ENCODE measurements at regions not wholly inside any gene's neighbourhood (a gene's known extent, or its start where the extent isn't known, plus 50 kb on each side); places are given as distances from the start of the nearest gene placed in this dataset.

GRCh38 chr2:235264121-235264493 is 229.7 kb upstream of the AGAP1 start:
- no peak for DNase-seq (ENCODE audit: low read depth)

GRCh38 chr2:235264512-235264911 is 229.3 kb upstream of the AGAP1 start:
- no peak for DNase-seq (ENCODE audit: low read depth)

- DNase-seq (ENCODE audit: low read depth), result no peak
These were observed 228.4 kb upstream of the AGAP1 start for GRCh38 chr2:235265348-235265965.

GRCh38 chr2:235267251-235267650 is 226.6 kb upstream of the AGAP1 start:
- no peak for DNase-seq (ENCODE audit: low read depth)

GRCh38 chr2:235268535-235268934 is 225.3 kb upstream of the AGAP1 start:
- no peak for DNase-seq (ENCODE audit: low read depth)

- DNase-seq (ENCODE audit: low read depth), result no peak
These were observed 223.6 kb upstream of the AGAP1 start for GRCh38 chr2:235270291-235270690.

GRCh38 chr2:235270956-235271355 is 222.9 kb upstream of the AGAP1 start:
- DNase-seq (ENCODE audit: low read depth), result no peak

- DNase-seq (ENCODE audit: low read depth), result no peak
These were observed 221.9 kb upstream of the AGAP1 start for GRCh38 chr2:235271936-235272335.

GRCh38 chr2:235274023-235274422 is 219.8 kb upstream of the AGAP1 start:
- no peak for DNase-seq (ENCODE audit: low read depth)

GRCh38 chr2:235277485-235277884 is 216.4 kb upstream of the AGAP1 start:
- no peak for DNase-seq (ENCODE audit: low read depth)

GRCh38 chr2:235278771-235279355 is 215.0 kb upstream of the AGAP1 start:
- no peak for DNase-seq (ENCODE audit: low read depth)

GRCh38 chr2:235279965-235280364 is 213.9 kb upstream of the AGAP1 start:
- DNase-seq (ENCODE audit: low read depth), result no peak

- no peak for DNase-seq (ENCODE audit: low read depth)
These were observed 210.6 kb upstream of the AGAP1 start for GRCh38 chr2:235283246-235283645.

- DNase-seq (ENCODE audit: low read depth), result no peak
These were observed 207.0 kb upstream of the AGAP1 start for GRCh38 chr2:235286622-235287374.

GRCh38 chr2:235287375-235287733 is 206.5 kb upstream of the AGAP1 start:
- no peak for DNase-seq (ENCODE audit: low read depth)

- no peak for DNase-seq (ENCODE audit: low read depth)
These were observed 202.4 kb upstream of the AGAP1 start for GRCh38 chr2:235291461-235291860.

- DNase-seq (ENCODE audit: low read depth), result no peak
These were observed 200.8 kb upstream of the AGAP1 start for GRCh38 chr2:235293061-235293460.

GRCh38 chr2:235295831-235296230 is 198.0 kb upstream of the AGAP1 start:
- DNase-seq (ENCODE audit: low read depth), result no peak

- DNase-seq (ENCODE audit: low read depth), result no peak
These were observed 193.3 kb upstream of the AGAP1 start for GRCh38 chr2:235300368-235301201.

- no peak for DNase-seq (ENCODE audit: low read depth)
These were observed 192.4 kb upstream of the AGAP1 start for GRCh38 chr2:235301202-235302076.

GRCh38 chr2:235302263-235302662 is 191.6 kb upstream of the AGAP1 start:
- no peak for DNase-seq (ENCODE audit: low read depth)
